ENCODE measurements at regions not wholly inside any gene's neighbourhood (a gene's known extent, or its start where the extent isn't known, plus 50 kb on each side); places are given as distances from the start of the nearest gene placed in this dataset.
"Not testable (repeated sequence)": the region's sequence is repeated elsewhere in the genome, so short reads cannot be mapped to it uniquely, and the experiment has no call there.

DNA sequence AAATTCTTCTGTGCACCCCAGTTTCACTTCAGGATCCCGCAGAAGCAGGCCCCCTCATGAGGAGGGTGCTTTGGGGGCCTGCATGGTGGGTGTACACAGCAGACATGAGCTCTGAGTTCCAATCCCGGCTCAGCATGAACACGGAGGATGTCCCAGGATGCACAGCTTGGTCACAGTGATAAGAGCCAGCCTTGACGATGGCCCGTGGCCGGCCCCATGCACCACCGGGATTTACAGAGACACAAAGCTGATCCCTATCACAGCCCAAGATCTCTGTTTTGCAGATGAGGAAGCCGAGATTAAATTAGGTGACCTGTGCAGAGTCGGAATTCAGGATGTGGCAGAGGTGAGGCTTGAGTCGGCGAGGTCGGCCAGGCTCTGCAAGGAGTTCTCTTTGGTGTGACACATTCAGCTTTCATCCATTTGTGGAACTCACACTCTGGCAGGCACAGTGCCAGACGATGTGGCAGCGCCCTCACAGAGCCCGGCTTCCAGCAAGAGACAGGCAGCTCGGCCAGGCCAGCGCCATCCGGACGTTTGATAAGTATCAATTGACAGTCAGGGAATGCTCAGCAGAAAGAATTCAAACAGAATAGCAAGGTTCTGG lies 456.3 kb upstream of the MYT1L start:
- no peak for DNase-seq

DNA sequence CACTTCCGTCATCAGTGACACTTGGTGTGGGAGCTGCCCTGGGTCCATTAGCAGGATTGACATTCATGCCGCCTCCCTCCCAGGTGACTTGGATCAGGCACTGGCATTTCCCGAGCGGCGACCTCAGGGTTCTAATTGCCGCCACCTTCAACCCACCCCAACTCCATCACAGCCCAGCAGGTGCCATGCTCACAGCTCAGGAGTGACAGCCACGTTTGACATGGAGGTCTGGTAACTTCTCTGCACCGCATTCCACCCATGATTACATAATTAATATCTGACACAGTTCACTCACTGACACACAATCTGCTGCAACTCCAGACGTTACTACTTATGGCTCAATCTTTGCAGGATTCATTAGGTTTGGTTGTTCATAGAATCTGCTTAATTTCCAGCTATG lies 450.9 kb upstream of the MYT1L start:
- no peak for DNase-seq

DNA sequence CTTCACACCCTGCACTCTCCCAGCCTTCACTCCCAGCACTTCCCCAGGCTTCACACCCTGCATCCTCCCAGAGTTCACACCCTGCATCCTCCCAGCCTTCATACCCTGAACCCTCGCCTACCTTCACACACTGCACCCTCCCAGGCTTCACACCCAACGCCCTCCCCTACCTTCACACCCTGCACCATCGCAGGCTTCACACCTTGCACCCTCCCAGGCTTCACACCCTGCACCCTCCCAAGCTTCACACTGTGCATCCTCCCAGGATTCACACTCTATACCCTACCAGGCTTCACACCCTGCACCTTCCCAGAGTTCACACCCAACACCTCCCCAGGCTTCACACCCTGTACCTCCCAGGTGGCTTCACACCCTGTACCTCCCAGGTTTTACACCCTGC lies 448.7 kb upstream of the MYT1L start:
- no peak for DNase-seq

DNA sequence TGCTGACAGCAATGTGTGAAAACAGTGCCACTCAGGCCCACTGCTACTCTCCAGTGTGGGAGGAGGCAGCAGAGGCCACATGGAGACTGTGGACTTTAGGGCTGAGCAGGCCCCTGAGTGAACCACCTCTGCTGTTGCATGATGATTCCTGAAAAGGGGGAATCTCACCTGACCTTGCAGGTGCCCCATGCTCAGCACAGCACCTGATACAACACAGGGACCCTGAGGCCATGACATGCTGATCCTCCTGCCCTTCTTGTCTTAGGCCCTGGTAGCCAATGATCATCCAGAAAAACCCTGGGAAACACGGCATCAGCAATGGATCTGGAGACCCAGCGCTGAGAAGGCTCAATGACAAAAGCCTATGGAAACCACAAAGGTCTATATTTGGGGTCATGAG lies 446.8 kb upstream of the MYT1L start:
- DNase-seq = no peak

DNA sequence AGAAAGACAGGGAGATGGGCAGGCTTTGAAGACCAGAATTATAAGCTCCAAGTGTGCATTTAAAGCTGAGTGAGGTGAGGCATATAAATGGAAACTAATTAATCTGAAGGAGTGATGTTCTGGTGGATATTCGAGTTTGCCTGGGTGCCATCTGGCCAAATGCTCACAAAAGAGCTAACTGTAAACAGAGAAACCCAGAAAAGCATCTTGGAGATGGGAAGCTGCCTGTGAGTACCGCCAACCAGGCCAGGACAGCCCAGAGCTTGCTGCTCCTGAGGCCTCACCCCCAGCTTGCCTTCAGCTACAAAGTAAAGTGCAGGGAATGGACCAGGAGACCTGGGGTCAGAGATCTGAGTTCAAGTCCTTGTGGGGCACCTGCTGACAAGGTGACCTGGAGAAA lies 446.1 kb upstream of the MYT1L start:
- DNase-seq = no peak

DNA sequence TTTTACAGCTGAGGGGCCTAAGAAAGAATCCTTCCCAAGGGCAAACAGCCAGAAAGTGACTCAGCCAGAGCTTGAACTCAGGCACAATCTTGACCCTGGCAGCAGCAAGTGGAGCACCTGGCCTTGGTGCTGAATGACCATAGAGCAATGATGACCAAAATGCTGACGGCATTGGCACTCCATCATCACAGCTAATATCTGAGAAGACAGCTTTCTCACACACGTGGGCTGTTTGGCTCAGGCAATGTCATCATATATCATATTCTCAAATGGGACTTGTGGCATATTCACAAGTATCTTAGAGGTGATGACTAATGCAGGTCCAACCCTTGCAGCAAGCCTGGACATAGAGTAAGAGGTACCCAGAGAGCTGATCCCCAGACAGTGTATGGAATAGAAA lies 443.9 kb upstream of the MYT1L start:
- no peak for DNase-seq

DNA sequence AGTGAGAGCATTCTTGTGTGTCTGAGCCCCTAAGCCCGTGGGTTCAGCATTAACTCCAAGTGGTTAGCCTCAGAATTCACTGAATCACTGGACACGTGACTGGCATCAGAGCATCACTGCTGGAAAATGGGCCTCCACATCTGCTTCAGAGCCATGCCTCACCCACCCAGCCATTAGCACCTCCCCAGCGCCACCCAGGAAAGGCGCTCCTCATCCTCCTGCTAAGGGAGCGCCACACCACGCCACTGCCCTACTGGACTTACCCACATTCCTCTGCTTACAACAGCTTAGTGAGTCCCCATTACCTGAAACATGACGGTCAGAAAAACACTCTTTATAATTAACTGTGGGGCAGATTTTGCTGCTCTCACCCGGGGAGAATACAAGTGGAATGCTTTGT lies 442.6 kb upstream of the MYT1L start:
- DNase-seq = no peak

DNA sequence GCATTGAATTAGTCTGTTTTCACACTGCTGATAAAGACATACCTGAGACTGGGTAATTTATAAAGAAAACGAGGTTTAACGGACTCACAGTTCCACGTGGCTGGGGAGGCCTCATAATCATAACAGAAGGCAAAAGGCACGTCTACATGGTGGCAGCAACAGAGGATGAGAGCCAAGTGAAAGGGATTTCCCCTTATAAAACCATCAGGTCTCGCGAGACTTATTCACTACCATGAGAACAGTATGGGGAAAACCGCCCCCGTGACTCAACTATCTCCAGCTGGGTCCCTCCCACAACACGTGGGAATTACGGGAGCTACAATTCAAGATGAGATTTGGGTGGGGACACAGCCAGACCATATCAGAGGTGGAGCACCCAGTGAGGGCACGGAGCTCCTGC lies 442.0 kb upstream of the MYT1L start:
- DNase-seq = not testable (repeated sequence)

DNA sequence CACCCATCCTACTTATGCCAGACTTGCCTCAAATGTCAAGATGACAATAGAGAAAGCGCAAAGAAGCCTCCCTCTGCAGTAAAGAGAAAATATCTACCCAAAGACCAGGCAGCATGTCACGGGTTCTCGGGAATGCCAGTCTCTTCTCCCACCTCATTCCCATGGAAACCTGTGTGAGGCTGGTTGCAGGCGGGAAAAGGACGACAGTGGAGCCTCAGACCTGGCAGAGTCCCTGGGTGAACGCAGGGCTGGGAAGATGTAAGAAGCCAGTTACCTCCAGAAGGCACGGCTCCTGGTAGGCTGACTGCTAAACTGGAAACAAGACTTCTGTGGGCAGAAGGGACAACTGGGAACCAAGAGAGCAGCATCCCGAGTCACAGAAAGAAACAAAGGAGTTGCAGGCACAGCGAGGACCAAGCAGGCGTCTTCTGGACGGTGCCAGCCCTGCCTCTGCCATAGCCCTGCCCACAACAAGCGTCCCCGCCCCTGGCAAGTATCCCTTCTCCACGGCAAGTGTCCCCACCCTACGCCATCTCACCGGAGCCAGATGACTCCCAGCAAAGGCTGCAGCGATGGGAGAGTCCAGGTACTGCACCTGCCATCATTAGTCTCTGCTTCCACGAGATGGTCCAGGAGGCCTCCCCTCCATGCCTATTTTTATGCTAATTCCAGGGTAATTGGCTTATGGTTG lies 440.8 kb upstream of the MYT1L start:
- no peak for DNase-seq

DNA sequence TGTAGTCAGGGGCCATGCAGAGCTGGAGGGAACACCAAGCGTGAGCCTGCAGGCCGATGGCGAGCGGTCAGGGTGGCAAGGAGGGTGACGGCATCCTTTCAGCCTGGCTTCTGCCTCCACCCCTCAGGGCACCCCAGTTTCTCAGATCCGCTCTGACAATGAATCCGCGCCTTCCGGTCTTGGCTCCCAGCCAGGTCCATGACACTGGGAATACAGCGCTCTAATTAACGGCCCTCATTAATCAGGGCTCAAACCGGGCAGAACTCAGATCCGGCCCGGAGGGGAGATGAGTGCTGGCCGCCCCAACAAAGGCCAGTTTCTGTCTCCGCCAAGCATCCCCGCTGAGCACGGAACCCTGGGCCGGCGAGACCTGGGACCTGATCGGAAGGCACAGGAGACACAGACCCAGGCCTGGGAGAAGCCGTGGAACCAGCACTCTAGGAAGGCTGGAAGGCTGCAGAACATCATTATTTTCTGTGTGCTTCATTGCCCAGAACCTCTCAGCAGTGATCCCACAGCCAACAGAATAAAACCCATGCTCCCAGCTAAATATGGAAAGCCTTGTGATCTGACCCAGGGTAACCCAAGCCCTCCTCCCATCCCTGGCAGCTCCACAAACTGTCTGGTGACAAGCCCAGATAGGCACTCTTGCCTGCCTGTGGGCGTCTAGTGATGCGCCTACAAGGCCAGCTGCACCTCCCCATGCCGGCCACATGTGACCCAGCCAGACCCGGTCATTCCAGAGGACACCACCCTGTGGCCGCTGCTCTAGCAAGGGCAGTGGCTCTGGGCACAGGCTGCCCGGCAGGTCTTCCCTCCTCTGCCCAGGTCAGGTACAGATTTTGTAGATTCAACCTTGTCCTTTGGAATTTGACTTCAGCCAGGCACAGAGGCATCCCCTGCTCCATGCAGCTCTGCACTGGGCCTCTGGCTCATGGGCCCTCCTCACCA lies 438.7 kb upstream of the MYT1L start:
- DNase-seq = no peak

DNA sequence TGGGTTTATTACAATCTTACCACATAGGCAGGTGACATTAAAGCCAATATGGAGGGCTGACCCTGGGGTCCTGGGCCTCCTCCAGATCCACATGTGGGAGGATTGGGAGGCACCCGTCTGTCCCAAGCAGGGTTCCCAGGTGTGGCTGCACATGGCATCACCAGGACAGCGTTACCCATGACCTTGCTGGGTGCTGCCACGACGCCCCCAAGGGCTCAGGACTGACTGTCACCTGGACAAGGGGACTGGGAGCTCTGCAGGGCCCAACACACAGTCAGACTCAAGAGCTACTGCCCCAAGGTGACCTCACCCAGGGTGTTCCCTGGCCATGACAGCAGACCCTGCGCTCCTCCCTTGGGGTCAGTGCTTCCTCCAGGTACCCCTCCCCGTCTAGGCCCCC lies 437.4 kb upstream of the MYT1L start:
- DNase-seq = no peak

DNA sequence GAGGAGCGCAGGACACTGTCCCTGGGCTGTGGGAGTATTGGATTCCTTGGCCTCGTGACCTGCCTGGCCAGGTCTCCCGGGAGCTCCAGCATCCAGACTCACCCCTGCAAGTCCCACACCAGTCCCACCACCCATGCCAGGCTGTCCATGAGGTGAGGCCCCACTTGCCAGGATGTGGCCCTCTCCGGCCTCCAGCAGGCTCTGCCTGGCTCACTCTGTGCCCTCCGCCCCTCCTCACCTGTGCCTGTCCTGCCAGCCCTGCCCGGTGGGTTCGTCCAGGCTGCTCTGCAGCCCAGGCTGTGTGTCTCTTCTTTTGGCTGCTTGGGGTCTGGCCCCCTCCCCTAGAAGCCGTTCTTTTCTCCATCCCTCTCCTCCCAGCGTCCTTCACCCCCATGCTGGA lies 436.8 kb upstream of the MYT1L start:
- no peak for DNase-seq

DNA sequence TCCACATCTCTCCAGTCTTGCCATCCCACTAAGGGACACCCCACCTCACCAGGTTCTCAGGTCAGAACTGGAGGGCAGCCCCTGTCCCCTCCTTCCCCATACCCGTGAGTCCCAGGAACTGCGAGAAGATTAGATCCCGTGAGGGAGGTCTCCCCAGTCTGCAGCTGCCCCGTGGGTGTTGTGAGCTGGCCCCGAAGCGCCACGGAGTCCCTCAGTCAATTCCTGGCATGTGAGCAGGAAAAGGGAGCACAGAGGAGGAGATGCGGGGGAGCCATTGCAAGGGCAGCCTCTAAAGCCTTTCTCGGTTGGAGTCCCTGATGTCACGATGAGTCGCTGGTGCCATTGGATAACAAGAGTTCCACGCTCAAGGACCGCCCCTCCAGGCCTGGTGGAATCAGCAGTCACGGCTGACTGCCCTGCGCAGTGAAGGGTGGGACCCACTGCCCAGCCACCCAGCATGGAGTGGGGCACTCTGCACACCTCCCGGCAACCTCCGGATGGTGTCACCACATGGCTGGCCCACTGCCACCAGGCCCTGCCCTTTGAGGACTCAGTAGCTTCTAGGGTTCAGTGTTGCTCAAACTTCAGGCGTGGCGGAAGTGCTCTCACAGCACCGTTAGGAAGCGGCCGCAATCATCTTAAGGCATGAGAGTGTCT lies 434.9 kb upstream of the MYT1L start:
- no peak for DNase-seq

DNA sequence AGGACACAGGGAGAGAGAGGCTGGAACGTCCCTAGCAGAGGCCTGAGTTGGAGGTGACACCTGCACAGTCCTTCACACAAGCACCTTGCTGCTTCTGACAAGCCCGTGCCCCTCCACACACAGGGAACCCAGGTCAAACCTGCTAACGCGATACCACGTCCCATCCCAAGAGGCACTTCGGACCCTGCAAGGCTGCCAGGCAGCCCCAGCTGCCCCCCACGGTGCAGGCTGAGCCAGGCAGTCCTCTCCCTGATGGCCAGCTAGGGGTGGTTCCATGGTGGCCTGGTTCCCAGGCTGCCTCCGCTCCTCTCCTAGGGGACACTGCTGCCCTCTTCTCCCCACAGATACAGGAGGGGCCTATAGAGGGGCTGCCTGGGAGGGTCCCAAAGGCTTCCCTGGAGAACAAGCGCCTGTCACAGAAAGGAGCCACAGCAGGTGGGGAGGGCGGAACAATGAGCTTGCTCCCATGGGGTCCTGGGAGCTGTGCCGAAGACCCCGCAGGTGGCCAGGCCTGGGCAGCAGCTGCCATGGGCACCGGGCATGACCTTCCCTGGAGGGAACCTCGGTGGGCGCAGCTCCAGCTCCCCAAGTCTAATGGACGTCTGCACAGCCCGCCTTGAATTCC lies 434.2 kb upstream of the MYT1L start:
- DNase-seq = no peak

DNA sequence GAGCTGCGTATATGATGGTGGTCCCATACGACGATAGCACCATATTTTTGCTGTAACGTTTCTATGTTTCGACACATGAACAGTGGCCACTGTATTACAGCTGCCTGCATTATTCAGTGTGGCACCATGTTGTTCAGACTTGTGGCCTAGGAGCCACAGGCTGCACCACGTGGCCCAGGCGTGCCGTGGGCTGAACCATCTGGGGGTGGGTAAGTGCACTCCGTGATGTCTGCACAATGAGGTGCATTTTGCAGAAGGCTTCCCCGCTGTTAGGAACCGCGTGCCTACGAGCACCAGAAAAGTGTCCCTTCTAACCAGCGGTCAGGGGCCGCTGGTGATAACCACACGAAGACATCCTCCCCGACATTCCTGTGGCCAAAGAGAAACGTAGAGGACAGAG lies 433.7 kb upstream of the MYT1L start:
- no peak for DNase-seq

DNA sequence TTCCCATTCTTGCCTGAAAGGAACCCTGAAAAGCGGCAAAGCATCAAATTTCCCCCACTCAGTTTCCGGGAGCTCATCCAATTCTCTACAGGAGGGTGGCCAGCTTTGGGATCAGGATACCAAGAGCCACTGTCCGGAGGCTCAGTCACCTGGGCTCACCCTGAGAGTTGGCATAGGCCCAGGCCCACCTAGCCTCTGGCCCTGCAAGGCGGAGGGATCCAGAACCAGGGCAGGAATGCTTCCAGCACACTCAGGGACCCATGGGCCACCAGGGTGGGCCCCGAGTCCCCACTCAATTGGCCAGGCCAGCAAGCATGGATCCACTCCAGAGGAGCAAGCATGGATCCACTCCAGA lies 432.9 kb upstream of the MYT1L start:
- no peak for DNase-seq

DNA sequence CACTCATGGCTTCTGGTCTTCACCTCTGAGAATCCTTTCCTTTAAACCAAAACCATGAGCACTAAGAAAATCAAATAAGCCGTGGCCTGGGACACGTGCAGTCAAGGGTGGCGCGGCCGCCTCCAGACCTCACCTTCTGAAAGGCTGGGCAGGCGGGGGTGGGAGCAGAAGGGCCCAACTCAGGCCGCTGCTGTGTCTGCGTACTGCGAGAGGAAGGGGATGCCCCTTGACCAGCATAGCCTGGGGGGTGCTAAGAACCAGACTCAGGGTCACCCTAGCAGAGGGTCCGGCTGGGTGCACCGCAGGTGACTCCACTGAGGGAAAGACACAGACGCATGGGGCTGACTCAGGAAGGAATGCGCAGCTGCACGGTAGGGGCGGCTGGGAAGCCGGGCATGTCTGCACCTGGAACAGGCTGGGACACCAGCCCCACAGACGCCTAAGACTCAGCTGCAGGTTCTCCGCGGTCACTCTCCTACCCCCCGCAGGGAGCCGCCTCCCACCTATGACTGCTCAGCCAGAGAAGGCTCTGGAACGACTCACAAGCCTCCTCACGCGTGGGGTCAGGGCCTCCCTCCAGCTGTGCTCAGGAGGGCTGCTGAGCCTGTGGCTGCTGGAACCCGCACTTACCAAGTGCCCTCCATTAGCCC lies 432.4 kb upstream of the MYT1L start:
- DNase-seq = no peak

DNA sequence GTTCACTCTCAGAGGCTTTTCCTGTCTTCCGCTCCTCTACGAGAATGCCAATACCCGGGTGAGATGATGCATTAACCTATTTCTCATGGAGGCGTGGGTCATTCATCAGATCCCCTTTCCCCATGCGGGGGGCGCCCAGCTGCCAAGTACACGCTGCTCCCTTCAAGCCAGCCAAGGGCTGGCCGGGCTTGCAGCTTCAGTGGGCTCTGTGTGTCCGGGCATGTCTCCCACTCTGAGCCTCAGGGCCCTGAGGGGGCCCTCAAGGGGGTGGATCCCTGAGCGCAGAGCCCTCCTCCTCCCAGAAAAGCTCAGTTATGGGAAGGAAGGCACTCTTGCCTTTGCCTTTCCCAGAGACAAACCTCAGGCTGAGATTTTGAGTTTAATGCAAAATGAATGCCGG lies 431.8 kb upstream of the MYT1L start:
- DNase-seq = no peak

DNA sequence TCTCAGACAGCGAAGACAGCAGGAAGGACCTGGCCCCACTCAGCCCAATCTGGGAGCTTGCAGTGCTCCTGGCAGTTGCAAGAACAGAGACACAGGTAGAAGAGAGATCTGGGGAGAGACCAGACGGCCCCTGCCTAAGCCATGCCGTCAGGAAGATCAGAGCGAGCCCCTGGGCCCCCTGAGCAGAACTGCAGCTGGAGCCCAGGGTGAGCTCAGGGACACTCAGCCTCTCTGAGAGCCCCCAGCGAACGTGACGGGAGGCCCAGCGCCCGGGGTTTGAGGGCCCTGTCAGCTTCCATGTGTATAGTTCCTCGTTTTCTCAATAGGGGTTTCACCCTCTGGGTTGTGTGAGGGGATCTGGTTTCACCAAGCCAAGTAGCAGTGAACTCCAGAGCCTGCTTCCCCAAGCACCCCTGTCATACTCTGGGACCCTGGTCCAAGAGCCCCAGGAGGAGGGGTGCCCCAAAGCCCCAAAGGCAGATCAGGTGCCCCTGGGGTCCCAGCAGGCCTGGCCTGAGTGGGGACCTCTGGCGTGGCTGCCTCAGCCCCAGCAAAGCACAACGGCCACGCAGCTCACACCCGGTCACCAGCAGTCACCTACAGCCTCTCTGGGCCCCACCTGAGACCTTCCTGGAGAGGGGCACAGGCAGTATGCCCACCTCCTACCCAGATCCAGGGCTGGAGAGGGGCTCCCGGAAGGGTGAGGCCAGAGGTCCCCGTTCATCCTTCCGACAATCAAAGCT lies 431.3 kb upstream of the MYT1L start:
- DNase-seq = no peak

DNA sequence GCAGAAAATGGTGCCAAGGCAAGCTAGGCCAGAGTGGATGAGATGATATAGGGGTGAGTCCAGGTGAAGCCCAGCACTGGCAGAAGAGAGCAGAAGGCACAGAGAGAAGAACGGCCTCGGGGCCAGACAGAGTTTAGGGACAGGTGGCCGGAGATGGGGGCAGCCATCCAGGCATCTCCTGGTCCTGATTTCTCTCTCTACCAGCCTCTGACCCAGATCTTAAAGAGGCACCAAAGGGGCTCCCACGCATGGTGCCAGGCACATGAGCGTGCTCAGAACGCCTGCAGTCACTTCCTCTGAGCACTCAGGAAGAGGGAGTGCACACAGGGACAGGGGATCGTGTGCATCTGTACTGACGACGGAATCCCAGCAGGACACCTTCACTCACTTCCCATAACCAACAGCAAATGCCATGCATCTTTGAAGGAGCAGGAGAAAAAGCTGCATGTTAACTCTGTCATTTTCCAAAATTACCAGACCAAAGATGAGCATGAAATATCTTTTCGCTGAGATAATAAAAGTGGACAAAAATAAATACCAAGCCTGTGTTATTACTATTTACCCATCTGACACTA lies 427.8 kb upstream of the MYT1L start:
- DNase-seq = no peak

DNA sequence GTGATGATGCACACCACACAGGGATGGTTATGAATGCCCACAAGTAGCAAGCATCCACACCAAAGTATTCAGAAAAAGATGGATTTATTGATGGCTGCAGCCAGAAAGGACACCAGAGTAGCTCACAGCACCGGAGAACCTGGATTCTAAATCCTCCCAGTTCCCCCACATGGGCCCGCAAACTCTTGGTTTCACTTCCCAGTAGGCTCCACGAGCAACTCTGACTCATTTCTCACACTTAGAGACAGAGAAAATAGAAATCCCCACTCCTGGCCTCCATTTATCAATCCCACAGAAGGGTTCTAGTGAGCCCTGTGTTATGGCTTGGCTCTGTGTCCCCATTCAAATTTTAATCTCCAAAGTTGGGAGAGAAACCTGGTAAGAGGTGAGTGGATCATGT lies 426.7 kb upstream of the MYT1L start:
- DNase-seq = peak; percentile 3
